AG04449 (cell line): ENCODE measurements at regions not wholly inside any gene's neighbourhood (a gene's known extent, or its start where the extent isn't known, plus 50 kb on each side); places are given as distances from the start of the nearest gene placed in this dataset.

Experiments used
- CTCF ChIA-PET: fragments of 350-600 bp; formaldehyde crosslinking; extraction: SDS; loops from one replicate; lab custom pipeline; 2021; ENCODE audit warnings: antibody characterized with exemption; lab: Yijun Ruan, JAX
- POLR2A ChIA-PET: fragments of 400-600, 350-600 bp; formaldehyde crosslinking; extraction: SDS; loops from one replicate; lab custom pipeline; 2020; ENCODE audit warnings: antibody characterized with exemption, inconsistent platforms; lab: Yijun Ruan, JAX
- DNase-seq: peaks from one replicate; pipeline ENCODE4 v3.0.0-alpha.2; 2010; ENCODE audit warnings: low read depth, low spot score
- H3K4me3 ChIP-seq: 2 replicates; pipeline ENCODE4 v1.5.1; 2011; ENCODE audit warnings: low read depth, mild to moderate bottlenecking, control low read depth, low read length
- TF ChIP-seq, protein P1 (sequence below): IDR thresholded peaks from one replicate; pipeline ENCODE4 v1.5.1; 2011; ENCODE audit warnings: mild to moderate bottlenecking, moderate library complexity, low read length, control low read depth, inconsistent platforms; ENCODE audit not compliant: insufficient read depth; ENCODE audit errors: missing control alignments

- TF ChIP-seq, protein P1, sequence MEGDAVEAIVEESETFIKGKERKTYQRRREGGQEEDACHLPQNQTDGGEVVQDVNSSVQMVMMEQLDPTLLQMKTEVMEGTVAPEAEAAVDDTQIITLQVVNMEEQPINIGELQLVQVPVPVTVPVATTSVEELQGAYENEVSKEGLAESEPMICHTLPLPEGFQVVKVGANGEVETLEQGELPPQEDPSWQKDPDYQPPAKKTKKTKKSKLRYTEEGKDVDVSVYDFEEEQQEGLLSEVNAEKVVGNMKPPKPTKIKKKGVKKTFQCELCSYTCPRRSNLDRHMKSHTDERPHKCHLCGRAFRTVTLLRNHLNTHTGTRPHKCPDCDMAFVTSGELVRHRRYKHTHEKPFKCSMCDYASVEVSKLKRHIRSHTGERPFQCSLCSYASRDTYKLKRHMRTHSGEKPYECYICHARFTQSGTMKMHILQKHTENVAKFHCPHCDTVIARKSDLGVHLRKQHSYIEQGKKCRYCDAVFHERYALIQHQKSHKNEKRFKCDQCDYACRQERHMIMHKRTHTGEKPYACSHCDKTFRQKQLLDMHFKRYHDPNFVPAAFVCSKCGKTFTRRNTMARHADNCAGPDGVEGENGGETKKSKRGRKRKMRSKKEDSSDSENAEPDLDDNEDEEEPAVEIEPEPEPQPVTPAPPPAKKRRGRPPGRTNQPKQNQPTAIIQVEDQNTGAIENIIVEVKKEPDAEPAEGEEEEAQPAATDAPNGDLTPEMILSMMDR: no peak
- H3K4me3 ChIP-seq: no peak overlapping the region
- no peak for DNase-seq
- POLR2A ChIA-PET: no interaction called here
- CTCF ChIA-PET: interaction anchor here (0.9 to 1.1 kb wide), 2 partner anchors 8 to 11 kb away, joined by 3 read pairs; no protein-coding TSS in a partner anchor
Measured at GRCh38 chr20:17797579-17797978, 97.8 kb downstream of the BANF2 start.

- ChIA-PET CTCF (interaction anchor here (0.9 to 1.1 kb wide), 2 partner anchors 9 to 12 kb away, joined by 3 read pairs; no protein-coding TSS in a partner anchor), POLR2A (no interaction called here)
- TF ChIP-seq, protein P1: no peak
- DNase-seq: no peak
- H3K4me3 ChIP-seq: no peak overlapping the region
Measured at GRCh38 chr20:17797161-17797560, 97.4 kb downstream of the BANF2 start.

- ChIA-PET CTCF (interaction anchor here (0.6 to 0.8 kb wide), 2 partner anchors 12 to 14 kb away, joined by 3 read pairs; no protein-coding TSS in a partner anchor), POLR2A (interaction anchor here (2.0 kb wide), 1 partner anchor 114 kb away, joined by 7 read pairs; the partner anchor contains the start of gene RRBP1)
- no peak overlapping the region for H3K4me3 ChIP-seq
- DNase-seq: no peak
- TF ChIP-seq, protein P1: no peak
Measured at GRCh38 chr20:17796091-17796563, 96.4 kb downstream of the BANF2 start.

DNA sequence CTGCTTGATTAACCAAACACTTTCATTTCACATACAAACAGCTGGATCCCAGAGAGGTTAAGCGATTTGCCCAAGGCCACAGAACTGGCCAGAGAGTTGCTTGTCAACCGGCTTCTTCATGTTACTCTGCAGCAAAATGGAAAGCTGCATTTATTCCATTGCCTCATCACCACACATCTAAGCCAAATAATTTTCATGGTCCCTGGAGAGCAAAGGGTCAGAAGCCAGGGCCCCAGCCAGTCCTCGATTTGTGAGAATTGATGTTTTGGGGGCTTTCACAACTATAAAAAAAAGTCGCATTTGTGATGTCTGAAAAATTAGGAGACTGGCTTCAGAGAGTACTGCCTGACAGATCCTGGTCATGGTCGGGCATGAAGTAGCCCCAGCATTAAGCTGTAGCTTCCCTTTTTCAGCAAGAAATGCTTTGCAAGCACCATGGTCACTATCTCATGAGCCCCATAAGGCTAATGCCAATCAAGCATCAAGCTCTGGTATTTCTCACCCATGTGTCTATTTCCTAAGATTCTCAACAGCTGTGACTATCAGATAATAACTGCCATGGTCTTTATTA, 95.8 kb downstream of the BANF2 start:
- DNase-seq: no peak
- CTCF ChIA-PET: interaction anchor here (0.8 kb wide), 1 partner anchor 14 kb away, joined by 3 read pairs; no protein-coding TSS in a partner anchor

DNA sequence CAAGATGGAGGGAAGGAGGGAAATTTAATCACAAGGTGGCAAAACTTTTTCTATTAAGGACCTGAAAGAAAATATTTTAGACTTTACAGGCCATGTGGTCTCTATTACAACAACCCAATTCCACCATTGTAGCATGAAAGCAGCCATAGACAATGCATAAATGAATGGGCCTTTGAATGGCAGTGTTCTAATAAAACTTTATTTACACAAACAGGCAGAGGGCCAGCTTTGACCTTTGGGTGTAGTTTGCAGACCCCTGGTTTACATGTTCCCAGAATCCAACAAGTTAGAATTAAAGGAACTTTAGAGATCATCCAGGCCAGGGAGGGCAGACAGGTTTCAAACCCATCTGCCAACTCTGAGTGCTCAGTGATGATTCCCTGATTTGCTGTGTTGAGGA, 95.2 kb downstream of the BANF2 start:
- no peak for DNase-seq
- POLR2A ChIA-PET: interaction anchor here (2.0 kb wide), 1 partner anchor 113 kb away, joined by 7 read pairs; the partner anchor contains the start of gene RRBP1
- TF ChIP-seq, protein P1: no peak
- CTCF ChIA-PET: no interaction called here
- H3K4me3 ChIP-seq: no peak overlapping the region

More for the DNA sequence above, 95.8 kb downstream of the BANF2 start:
- no peak overlapping the region for H3K4me3 ChIP-seq
- TF ChIP-seq, protein P1: no peak
- POLR2A ChIA-PET: interaction anchor here (2.0 kb wide), 1 partner anchor 113 kb away, joined by 7 read pairs; the partner anchor contains the start of gene RRBP1

GRCh38 chr20:17794400-17794799, 94.6 kb downstream of the BANF2 start:
- CTCF ChIA-PET: no interaction called here
- no peak overlapping the region for H3K4me3 ChIP-seq
- no peak for DNase-seq
- POLR2A ChIA-PET: interaction anchor here (2.0 kb wide), 1 partner anchor 112 kb away, joined by 7 read pairs; the partner anchor contains the start of gene RRBP1
- TF ChIP-seq, protein P1: no peak
